ENCODE measurements at regions not wholly inside any gene's neighbourhood (a gene's known extent, or its start where the extent isn't known, plus 50 kb on each side); places are given as distances from the start of the nearest gene placed in this dataset.

GRCh38 chr2:23323917-23324680 lies 60.9 kb upstream of the KLHL29 start:
- H3K4me3 ChIP-seq (ENCODE audit: low read length), result no peak overlapping the region
- DNase-seq (ENCODE audit: low read depth), result no peak
- TF ChIP-seq, protein P1, sequence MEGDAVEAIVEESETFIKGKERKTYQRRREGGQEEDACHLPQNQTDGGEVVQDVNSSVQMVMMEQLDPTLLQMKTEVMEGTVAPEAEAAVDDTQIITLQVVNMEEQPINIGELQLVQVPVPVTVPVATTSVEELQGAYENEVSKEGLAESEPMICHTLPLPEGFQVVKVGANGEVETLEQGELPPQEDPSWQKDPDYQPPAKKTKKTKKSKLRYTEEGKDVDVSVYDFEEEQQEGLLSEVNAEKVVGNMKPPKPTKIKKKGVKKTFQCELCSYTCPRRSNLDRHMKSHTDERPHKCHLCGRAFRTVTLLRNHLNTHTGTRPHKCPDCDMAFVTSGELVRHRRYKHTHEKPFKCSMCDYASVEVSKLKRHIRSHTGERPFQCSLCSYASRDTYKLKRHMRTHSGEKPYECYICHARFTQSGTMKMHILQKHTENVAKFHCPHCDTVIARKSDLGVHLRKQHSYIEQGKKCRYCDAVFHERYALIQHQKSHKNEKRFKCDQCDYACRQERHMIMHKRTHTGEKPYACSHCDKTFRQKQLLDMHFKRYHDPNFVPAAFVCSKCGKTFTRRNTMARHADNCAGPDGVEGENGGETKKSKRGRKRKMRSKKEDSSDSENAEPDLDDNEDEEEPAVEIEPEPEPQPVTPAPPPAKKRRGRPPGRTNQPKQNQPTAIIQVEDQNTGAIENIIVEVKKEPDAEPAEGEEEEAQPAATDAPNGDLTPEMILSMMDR (IDR thresholded peaks at IDR 0.05; ENCODE audit: insufficient read depth, low read depth, low read length, missing control alignments), result no peak

- TF ChIP-seq, protein P1 (IDR thresholded peaks at IDR 0.05; ENCODE audit: insufficient read depth, low read depth, low read length, missing control alignments), result no peak
- DNase-seq (ENCODE audit: low read depth), result no peak
- no peak overlapping the region for H3K4me3 ChIP-seq (ENCODE audit: low read length)
These were observed 58.6 kb upstream of the KLHL29 start for GRCh38 chr2:23326330-23326729.

- DNase-seq (ENCODE audit: low read depth), result no peak
- TF ChIP-seq, protein P1 (IDR thresholded peaks at IDR 0.05; ENCODE audit: insufficient read depth, low read depth, low read length, missing control alignments), result no peak
- H3K4me3 ChIP-seq (ENCODE audit: low read length), result no peak overlapping the region
These were observed 57.6 kb upstream of the KLHL29 start for GRCh38 chr2:23327416-23327815.

DNA sequence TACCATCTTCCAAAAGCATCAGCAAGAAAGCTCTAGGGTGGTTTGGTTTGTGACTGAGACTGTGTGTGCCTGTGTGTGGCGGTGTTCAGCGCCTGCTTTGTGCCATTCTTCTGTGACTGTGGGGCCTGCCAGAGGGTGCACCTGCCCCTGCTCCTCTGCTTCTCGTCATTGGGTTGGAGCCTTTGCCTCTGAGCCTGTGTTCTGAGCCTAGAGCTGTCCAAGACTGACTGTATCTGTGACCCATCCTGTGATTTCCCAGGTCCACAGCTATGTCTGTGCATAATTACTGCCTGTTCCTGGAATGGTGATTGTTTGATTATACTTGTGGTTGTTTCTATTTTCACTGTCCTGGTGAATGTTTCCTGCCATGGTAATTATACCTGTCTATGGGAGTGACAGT lies 57.1 kb upstream of the KLHL29 start:
- DNase-seq (ENCODE audit: low read depth), result no peak
- H3K4me3 ChIP-seq (ENCODE audit: low read length), result no peak overlapping the region
- TF ChIP-seq, protein P1 (IDR thresholded peaks at IDR 0.05; ENCODE audit: insufficient read depth, low read depth, low read length, missing control alignments), result no peak

DNA sequence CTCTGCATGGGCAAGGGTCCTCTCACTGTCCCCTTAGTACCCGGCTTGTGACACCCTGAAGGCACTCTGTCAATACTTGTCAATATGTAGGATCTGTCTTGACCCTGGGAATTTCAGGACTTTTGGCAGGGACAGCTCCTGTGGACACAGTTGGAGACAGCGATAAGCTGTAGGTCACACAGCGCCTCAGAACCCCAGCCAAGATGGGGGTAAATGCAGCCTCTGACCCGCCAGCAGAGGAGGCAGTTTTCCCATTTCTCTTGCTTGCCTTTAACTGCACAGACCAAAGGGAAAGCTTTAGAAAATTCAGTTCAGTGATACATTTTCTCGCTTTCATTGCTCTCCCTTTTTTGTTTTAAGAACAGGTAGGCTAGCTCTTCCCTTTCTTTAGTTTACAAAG lies 54.8 kb upstream of the KLHL29 start:
- DNase-seq (ENCODE audit: low read depth), result peak; percentile 28
- no peak overlapping the region for H3K4me3 ChIP-seq (ENCODE audit: low read length)
- TF ChIP-seq, protein P1 (IDR thresholded peaks at IDR 0.05; ENCODE audit: insufficient read depth, low read depth, low read length, missing control alignments), result no peak

Measured in epithelial cell of esophagus (primary cell).